Activated CD8-positive, alpha-beta memory T cell treated with anti-CD3 and anti-CD28 coated beads, Interleukin-2, amount 10 ng/mL, durations not matched to agents 7 days and 5 days (primary cell): ENCODE measurements at regions not wholly inside any gene's neighbourhood (a gene's known extent, or its start where the extent isn't known, plus 50 kb on each side); places are given as distances from the start of the nearest gene placed in this dataset.
A peak's percentile ranks its signal among the peaks of the same experiment; 100 is the strongest.
"Not testable (repeated sequence)": the region's sequence is repeated elsewhere in the genome, so short reads cannot be mapped to it uniquely, and the experiment has no call there.

ENCODE experiments used
- ATAC-seq: fragments of 150-1000 bp; cut with Tn5 transposase; one replicate; pipeline ENCODE4 v1.10.0; 2021; ENCODE audit warnings: moderate library complexity
- CTCF ChIA-PET: fragments of 350-600 bp; sonication (Branson Sonifier 250); formaldehyde crosslinking; loops from one replicate; lab custom pipeline; 2021; ENCODE audit warnings: antibody characterized with exemption; lab: Charles Lee
- DNase-seq: peaks from one replicate; pipeline ENCODE4 v3.0.0-alpha.2; 2020
- H3K27ac Mint-ChIP-seq: one replicate; pipeline ENCODE4 v1.8.0; 2021; ENCODE audit warnings: mild to moderate bottlenecking, mixed read lengths
- H3K27me3 Mint-ChIP-seq: one replicate; pipeline ENCODE4 v1.8.0; 2021; ENCODE audit warnings: mixed read lengths
- H3K36me3 Mint-ChIP-seq: one replicate; pipeline ENCODE4 v1.8.0; 2021; ENCODE audit warnings: mild to moderate bottlenecking, mixed read lengths
- H3K4me1 Mint-ChIP-seq: one replicate; pipeline ENCODE4 v1.8.0; 2021; ENCODE audit warnings: mixed read lengths
- H3K4me3 Mint-ChIP-seq: one replicate; pipeline ENCODE4 v1.8.0; 2021; ENCODE audit warnings: mild to moderate bottlenecking, moderate library complexity, mixed read lengths
- H3K9me3 Mint-ChIP-seq: one replicate; pipeline ENCODE4 v1.8.0; 2022; ENCODE audit warnings: low read depth, mixed read lengths

- no peak overlapping the region for H3K4me3 Mint-ChIP-seq
- DNase-seq = no peak
- peaks cover 41% of the 10 kb centered on the region for H3K27me3 Mint-ChIP-seq
- no peak overlapping the region for H3K27ac Mint-ChIP-seq
- no peaks in the 10 kb centered on the region for H3K9me3 Mint-ChIP-seq
- CTCF ChIA-PET = no interaction called here
- peaks cover 4% of the 10 kb centered on the region for H3K4me1 Mint-ChIP-seq
- no peak for ATAC-seq
- H3K36me3 Mint-ChIP-seq = no peaks in the 10 kb centered on the region
These were observed 64.6 kb upstream of the TARDBP start for GRCh38 chr1:10947691-10948462.

GRCh38 chr1:10948463-10948775, 64.0 kb upstream of the TARDBP start:
- no peak overlapping the region for H3K27ac Mint-ChIP-seq
- ATAC-seq (no peak), DNase-seq (no peak)
- H3K9me3 Mint-ChIP-seq = no peaks in the 10 kb centered on the region
- no peaks in the 10 kb centered on the region for H3K36me3 Mint-ChIP-seq
- peaks cover 42% of the 10 kb centered on the region for H3K27me3 Mint-ChIP-seq
- CTCF ChIA-PET = no interaction called here
- H3K4me3 Mint-ChIP-seq = no peak overlapping the region
- peaks cover 4% of the 10 kb centered on the region for H3K4me1 Mint-ChIP-seq

GRCh38 chr1:10950316-10951172, 61.9 kb upstream of the TARDBP start:
- no peaks in the 10 kb centered on the region for H3K9me3 Mint-ChIP-seq
- no peaks in the 10 kb centered on the region for H3K36me3 Mint-ChIP-seq
- no peak overlapping the region for H3K4me3 Mint-ChIP-seq
- no peak for DNase-seq
- H3K4me1 Mint-ChIP-seq = no peaks in the 10 kb centered on the region
- no peak for ATAC-seq
- CTCF ChIA-PET = no interaction called here
- H3K27me3 Mint-ChIP-seq = peaks cover 27% of the 10 kb centered on the region
- H3K27ac Mint-ChIP-seq = no peak overlapping the region

GRCh38 chr1:10951298-10951697, 61.2 kb upstream of the TARDBP start:
- H3K27me3 Mint-ChIP-seq = peaks cover 25% of the 10 kb centered on the region
- not testable (repeated sequence) for H3K4me1 Mint-ChIP-seq, ATAC-seq, DNase-seq, H3K27ac Mint-ChIP-seq, H3K9me3 Mint-ChIP-seq, H3K4me3 Mint-ChIP-seq, H3K36me3 Mint-ChIP-seq
- CTCF ChIA-PET = interaction anchor here (0.7 kb wide), 1 partner anchor 218 kb away, joined by 3 read pairs; no protein-coding TSS in a partner anchor

- Mint-ChIP-seq H3K4me3 (no peak overlapping the region), H3K27ac (no peak overlapping the region), H3K9me3 (no peaks in the 10 kb centered on the region), H3K36me3 (no peaks in the 10 kb centered on the region), H3K4me1 (no peaks in the 10 kb centered on the region), H3K27me3 (peaks cover 23% of the 10 kb centered on the region)
- DNase-seq (no peak), ATAC-seq (no peak)
- CTCF ChIA-PET = interaction anchor here (0.7 kb wide), 1 partner anchor 217 kb away, joined by 3 read pairs; no protein-coding TSS in a partner anchor
These were observed 60.5 kb upstream of the TARDBP start for GRCh38 chr1:10951961-10952360.

GRCh38 chr1:10953505-10954193, 58.8 kb upstream of the TARDBP start:
- H3K4me1 Mint-ChIP-seq = no peaks in the 10 kb centered on the region
- H3K9me3 Mint-ChIP-seq = no peaks in the 10 kb centered on the region
- peaks cover 23% of the 10 kb centered on the region for H3K27me3 Mint-ChIP-seq
- H3K36me3 Mint-ChIP-seq = no peaks in the 10 kb centered on the region
- no peak for ATAC-seq
- no peak for DNase-seq
- no peak overlapping the region for H3K4me3 Mint-ChIP-seq
- CTCF ChIA-PET = no interaction called here
- H3K27ac Mint-ChIP-seq = no peak overlapping the region

- no peaks in the 10 kb centered on the region for H3K9me3 Mint-ChIP-seq
- H3K27me3 Mint-ChIP-seq = peaks cover 25% of the 10 kb centered on the region
- CTCF ChIA-PET = no interaction called here
These were observed 55.3 kb upstream of the TARDBP start for GRCh38 chr1:10957133-10957532.

GRCh38 chr1:10958614-10959013, 53.8 kb upstream of the TARDBP start:
- Mint-ChIP-seq H3K4me3 (no peak overlapping the region), H3K9me3 (no peaks in the 10 kb centered on the region), H3K27me3 (peaks cover 16% of the 10 kb centered on the region), H3K27ac (no peak overlapping the region), H3K36me3 (no peaks in the 10 kb centered on the region), H3K4me1 (peaks cover 3% of the 10 kb centered on the region)
- CTCF ChIA-PET = interaction anchor here (0.6 to 1.2 kb wide), 2 partner anchors 17 to 944 kb away, joined by 3 read pairs; no protein-coding TSS in a partner anchor
- ATAC-seq (no peak), DNase-seq (no peak)

More at GRCh38 chr1:10957133-10957532, 55.3 kb upstream of the TARDBP start:
- Mint-ChIP-seq H3K4me3 (no peak overlapping the region), H3K4me1 (peaks cover 3% of the 10 kb centered on the region), H3K36me3 (no peaks in the 10 kb centered on the region), H3K27ac (no peak overlapping the region)
- no peak for DNase-seq
- no peak for ATAC-seq

- DNase-seq (peak; percentile 86), ATAC-seq (peak; percentile 88)
- H3K4me1 Mint-ChIP-seq = peaks cover 18% of the 10 kb centered on the region
- no peak overlapping the region for H3K4me3 Mint-ChIP-seq
- H3K27me3 Mint-ChIP-seq = peaks cover 20% of the 10 kb centered on the region
- H3K27ac Mint-ChIP-seq = no peak overlapping the region
- H3K36me3 Mint-ChIP-seq = no peaks in the 10 kb centered on the region
- H3K9me3 Mint-ChIP-seq = no peaks in the 10 kb centered on the region
- CTCF ChIA-PET = interaction anchor here (0.6 to 1.3 kb wide), 4 partner anchors 11 to 141 kb away, joined by 3 to 4 read pairs (median 4); no protein-coding TSS in a partner anchor
These were observed 51.8 kb upstream of the TARDBP start for GRCh38 chr1:10960411-10961299.

- Mint-ChIP-seq H3K27me3 (peaks cover 25% of the 10 kb centered on the region), H3K9me3 (no peaks in the 10 kb centered on the region), H3K27ac (no peak overlapping the region), H3K4me1 (peaks cover 24% of the 10 kb centered on the region), H3K36me3 (no peaks in the 10 kb centered on the region), H3K4me3 (no peak overlapping the region)
- CTCF ChIA-PET = interaction anchor here (0.8 to 1.4 kb wide), 4 partner anchors 10 to 44 kb away, joined by 3 to 4 read pairs (median 3); no protein-coding TSS in a partner anchor
- peak; percentile 13 for ATAC-seq
- no peak for DNase-seq
These were observed 51.1 kb upstream of the TARDBP start for GRCh38 chr1:10961300-10961833.

- no peak for ATAC-seq
- Mint-ChIP-seq H3K27ac (no peak overlapping the region), H3K36me3 (no peaks in the 10 kb centered on the region), H3K4me3 (no peak overlapping the region), H3K4me1 (peaks cover 24% of the 10 kb centered on the region), H3K27me3 (peaks cover 25% of the 10 kb centered on the region), H3K9me3 (no peaks in the 10 kb centered on the region)
- CTCF ChIA-PET = interaction anchor here (1.4 kb wide), 1 partner anchor 43 kb away, joined by 3 read pairs; no protein-coding TSS in a partner anchor
- DNase-seq = no peak
These were observed 50.0 kb upstream of the TARDBP start for GRCh38 chr1:10962483-10962882.
